Breast epithelium (tissue), 4 donors: ENCODE measurements at regions not wholly inside any gene's neighbourhood (a gene's known extent, or its start where the extent isn't known, plus 50 kb on each side); places are given as distances from the start of the nearest gene placed in this dataset.

Source experiments
- DNase-seq, 2 donors: peaks; one replicate each; pipeline ENCODE4 v3.0.0-alpha.2; 2019; ENCODE audit warnings: low spot score in 2 of 2
- H3K27ac ChIP-seq, 2 donors: fragments of 200-600 bp; sonication (generic) in 1 of 2; one replicate each; pipeline ENCODE4 v1.5.1; 2016 to 2019; ENCODE audit warnings: mild to moderate bottlenecking in 1 of 2
- H3K27me3 ChIP-seq, 2 donors: fragments of 200-600 bp; sonication (generic) in 1 of 2; one replicate each; pipeline versions ENCODE4 v1.5.1 to v1.6.0; 2017 to 2019; ENCODE audit warnings: control low read depth in 1 of 2, mild to moderate bottlenecking in 1 of 2
- H3K36me3 ChIP-seq: fragments of 200-600 bp; one replicate; pipeline ENCODE4 v1.5.1; 2019
- H3K4me1 ChIP-seq, 2 donors: fragments of 200-600 bp; sonication (generic); one replicate each; pipeline ENCODE4 v1.5.1; 2016 to 2019; ENCODE audit warnings: control low read depth in 1 of 2
- H3K4me3 ChIP-seq, 3 donors: fragments of 200-600 bp; sonication (generic); 1 replicate in 2 of 3; 2 replicates in 1 of 3; pipeline ENCODE4 v1.5.1; 2016 to 2019; ENCODE audit warnings: mild to moderate bottlenecking in 3 of 3, moderate library complexity in 2 of 3
- H3K9me3 ChIP-seq, 2 donors: fragments of 200-600 bp; sonication (generic) in 1 of 2; one replicate each; pipeline ENCODE4 v1.5.1; 2016 to 2019; ENCODE audit warnings: control low read depth in 1 of 2
- CTCF ChIP-seq, 3 donors: fragments of 450-650 bp; IDR thresholded peaks; one replicate each; pipeline ENCODE4 v1.5.1; 2016 to 2017; ENCODE audit warnings: antibody characterized with exemption in 3 of 3, mild to moderate bottlenecking in 3 of 3, moderate library complexity in 3 of 3
- POLR2A ChIP-seq: fragments of 450-650 bp; IDR thresholded peaks from one replicate; pipeline ENCODE4 v1.6.1; 2016; ENCODE audit warnings: antibody characterized with exemption, mild to moderate bottlenecking, moderate library complexity
- POLR2AphosphoS5 ChIP-seq, 3 donors: sonication (generic); formaldehyde crosslinking; IDR thresholded peaks; one replicate each; pipeline ENCODE4 v1.6.1; 2017; ENCODE audit warnings: antibody characterized with exemption in 3 of 3
- intact Hi-C: fragments of 100-400 bp; cut with DNase I; formaldehyde crosslinking; loops from one replicate; pipeline ENCODE4 v1.15.1; 2023; ENCODE audit warnings: low total_unique reads

DNA sequence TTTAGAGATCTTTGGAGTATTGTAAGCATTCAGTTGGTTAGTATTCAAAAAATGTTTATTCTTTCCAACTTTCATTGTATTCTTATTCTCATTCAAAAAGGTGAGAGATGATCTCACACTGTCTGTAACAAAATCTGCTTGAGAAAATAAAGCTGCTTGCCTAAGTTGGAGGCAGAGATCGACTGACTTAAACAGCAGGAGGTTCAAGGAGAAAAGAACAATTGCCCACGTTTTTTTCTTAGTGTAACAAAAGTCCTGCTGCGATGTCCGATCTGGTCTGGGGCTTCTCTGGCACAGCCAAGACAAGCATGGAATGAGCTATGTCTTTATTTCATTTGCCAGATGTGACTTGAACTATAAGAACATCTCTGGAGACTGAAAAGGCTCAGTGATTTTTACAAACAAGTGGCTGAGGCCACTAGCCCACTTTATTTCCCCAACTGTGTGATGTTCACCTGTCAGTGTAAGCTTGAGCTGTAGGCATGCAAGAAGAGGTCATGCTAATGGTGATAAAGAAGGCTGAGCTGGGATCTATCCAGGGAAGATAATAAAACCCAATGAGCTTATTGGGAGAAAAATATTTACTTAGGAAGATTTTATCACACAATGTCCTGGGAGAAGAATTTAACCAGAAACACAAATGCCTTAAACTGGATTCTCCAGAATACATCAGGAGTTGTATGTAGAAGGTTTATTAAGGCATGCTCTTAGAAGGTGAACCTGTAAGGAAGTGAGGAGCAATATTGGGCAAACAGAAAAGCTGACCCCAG is 580.1 kb upstream of the BTBD3 start:
- DNase-seq: no peak
- no peaks in the 10 kb centered on the region for H3K4me1 ChIP-seq
- no peaks in the 10 kb centered on the region for H3K27me3 ChIP-seq
- TF ChIP-seq POLR2A (no peak), CTCF (IDR thresholded peaks at IDR 0.05) (no peak), POLR2AphosphoS5 (IDR thresholded peaks at IDR 0.05) (no peak)
- no peaks in the 10 kb centered on the region for H3K9me3 ChIP-seq
- H3K4me3 ChIP-seq: no peak overlapping the region
- no peak overlapping the region for H3K27ac ChIP-seq
- intact Hi-C loops: no loop called here
- H3K36me3 ChIP-seq: no peaks in the 10 kb centered on the region

- Histone ChIP-seq H3K4me3 (no peak overlapping the region), H3K27ac (no peak overlapping the region), H3K9me3 (no peaks in the 10 kb centered on the region), H3K4me1 (no peaks in the 10 kb centered on the region), H3K36me3 (no peaks in the 10 kb centered on the region), H3K27me3 (no peaks in the 10 kb centered on the region)
- no peak for DNase-seq
- intact Hi-C loops: no loop called here
- TF ChIP-seq POLR2A (no peak), POLR2AphosphoS5 (IDR thresholded peaks at IDR 0.05) (no peak), CTCF (IDR thresholded peaks at IDR 0.05) (no peak)
These were observed 579.0 kb upstream of the BTBD3 start for GRCh38 chr20:11338496-11339306.

- TF ChIP-seq POLR2AphosphoS5 (IDR thresholded peaks at IDR 0.05): no peak
- TF ChIP-seq CTCF (IDR thresholded peaks at IDR 0.05): no peak
- H3K27me3 ChIP-seq: no peaks in the 10 kb centered on the region
- intact Hi-C loops: no loop called here
- H3K27ac ChIP-seq: no peak overlapping the region
- H3K4me1 ChIP-seq: no peaks in the 10 kb centered on the region
- no peak for DNase-seq
- no peaks in the 10 kb centered on the region for H3K9me3 ChIP-seq
- H3K4me3 ChIP-seq: no peak overlapping the region
- H3K36me3 ChIP-seq: no peaks in the 10 kb centered on the region
These were observed 572.8 kb upstream of the BTBD3 start for GRCh38 chr20:11344939-11345338.

- TF ChIP-seq POLR2AphosphoS5 (IDR thresholded peaks at IDR 0.05) (no peak), CTCF (IDR thresholded peaks at IDR 0.05) (no peak), POLR2A (no peak)
- H3K27me3 ChIP-seq: no peaks in the 10 kb centered on the region
- intact Hi-C loops: no loop called here
These were observed 570.0 kb upstream of the BTBD3 start for GRCh38 chr20:11347738-11348137.

More at GRCh38 chr20:11347738-11348137, 570.0 kb upstream of the BTBD3 start:
- Histone ChIP-seq H3K4me3 (no peak overlapping the region), H3K36me3 (no peaks in the 10 kb centered on the region), H3K27ac (no peak overlapping the region), H3K4me1 (no peaks in the 10 kb centered on the region), H3K9me3 (no peaks in the 10 kb centered on the region)
- no peak for DNase-seq
